Kidney epithelial cell (primary cell): ENCODE measurements at regions not wholly inside any gene's neighbourhood (a gene's known extent, or its start where the extent isn't known, plus 50 kb on each side); places are given as distances from the start of the nearest gene placed in this dataset.
"Not testable (repeated sequence)": the region's sequence is repeated elsewhere in the genome, so short reads cannot be mapped to it uniquely, and the experiment has no call there.

Experiments used
- DNase-seq: peaks from one replicate; pipeline ENCODE4 v3.0.0-alpha.2; 2010; ENCODE audit warnings: low read depth
- H3K27me3 ChIP-seq: 2 replicates; pipeline ENCODE4 v1.6.0; 2011; ENCODE audit warnings: low read length; ENCODE audit not compliant: control insufficient read depth, insufficient read depth
- H3K36me3 ChIP-seq: 2 replicates; pipeline ENCODE4 v1.5.1; 2011; ENCODE audit warnings: low read length; ENCODE audit not compliant: control insufficient read depth, insufficient read depth
- H3K4me3 ChIP-seq: 2 replicates; pipeline ENCODE4 v1.5.1; 2011; ENCODE audit warnings: low read depth, mild to moderate bottlenecking, control low read depth, low read length
- TF ChIP-seq, protein P1 (sequence below): IDR thresholded peaks from 2 replicates; pipeline ENCODE4 v1.5.1; 2011; ENCODE audit warnings: mild to moderate bottlenecking, moderate library complexity, low read length, control low read depth, inconsistent platforms; ENCODE audit not compliant: insufficient read depth, poor library complexity, severe bottlenecking

DNA sequence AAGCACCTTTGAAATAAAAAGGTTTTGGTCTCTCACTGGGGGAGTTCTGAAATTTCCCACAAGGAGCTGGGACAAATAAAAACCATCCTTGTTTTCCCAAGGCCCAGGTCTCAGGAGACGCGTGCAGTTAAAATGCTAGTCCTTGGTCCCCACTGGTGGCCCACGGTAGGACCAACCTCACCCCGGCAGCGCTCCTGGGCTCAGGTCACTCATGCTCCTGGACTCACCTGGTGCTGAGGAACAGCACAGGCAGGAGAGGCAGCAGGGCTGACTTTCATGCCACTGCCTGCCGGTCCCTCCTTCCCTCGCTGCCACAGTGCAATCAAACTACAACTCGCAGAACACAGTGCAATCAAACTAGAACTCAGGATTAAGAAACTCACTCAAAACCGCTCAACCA lies 356.8 kb upstream of the CCDC179 start:
- TF ChIP-seq, protein P1, sequence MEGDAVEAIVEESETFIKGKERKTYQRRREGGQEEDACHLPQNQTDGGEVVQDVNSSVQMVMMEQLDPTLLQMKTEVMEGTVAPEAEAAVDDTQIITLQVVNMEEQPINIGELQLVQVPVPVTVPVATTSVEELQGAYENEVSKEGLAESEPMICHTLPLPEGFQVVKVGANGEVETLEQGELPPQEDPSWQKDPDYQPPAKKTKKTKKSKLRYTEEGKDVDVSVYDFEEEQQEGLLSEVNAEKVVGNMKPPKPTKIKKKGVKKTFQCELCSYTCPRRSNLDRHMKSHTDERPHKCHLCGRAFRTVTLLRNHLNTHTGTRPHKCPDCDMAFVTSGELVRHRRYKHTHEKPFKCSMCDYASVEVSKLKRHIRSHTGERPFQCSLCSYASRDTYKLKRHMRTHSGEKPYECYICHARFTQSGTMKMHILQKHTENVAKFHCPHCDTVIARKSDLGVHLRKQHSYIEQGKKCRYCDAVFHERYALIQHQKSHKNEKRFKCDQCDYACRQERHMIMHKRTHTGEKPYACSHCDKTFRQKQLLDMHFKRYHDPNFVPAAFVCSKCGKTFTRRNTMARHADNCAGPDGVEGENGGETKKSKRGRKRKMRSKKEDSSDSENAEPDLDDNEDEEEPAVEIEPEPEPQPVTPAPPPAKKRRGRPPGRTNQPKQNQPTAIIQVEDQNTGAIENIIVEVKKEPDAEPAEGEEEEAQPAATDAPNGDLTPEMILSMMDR, result no peak
- DNase-seq, result no peak
- Histone ChIP-seq H3K4me3 (no peak overlapping the region), H3K27me3 (no peaks in the 10 kb centered on the region), H3K36me3 (no peaks in the 10 kb centered on the region)

DNA sequence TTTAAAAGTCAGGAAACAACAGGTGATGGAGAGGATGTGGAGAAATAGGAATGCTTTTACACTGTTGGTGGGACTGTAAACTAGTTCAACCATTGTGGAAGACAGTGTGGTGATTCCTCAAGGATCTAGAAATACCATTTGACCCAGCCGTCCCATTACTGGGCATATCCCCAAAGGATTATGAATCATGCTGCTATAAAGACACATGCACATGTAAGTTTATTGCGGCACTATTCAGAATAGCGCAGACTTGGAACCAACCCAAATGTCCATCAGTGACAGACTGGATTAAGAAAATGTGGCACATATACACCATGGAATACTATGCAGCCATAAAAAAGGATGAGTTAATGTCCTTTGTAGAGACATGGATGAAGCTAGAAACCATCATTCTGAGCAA lies 359.8 kb upstream of the CCDC179 start:
- H3K4me3 ChIP-seq, H3K36me3 ChIP-seq, H3K27me3 ChIP-seq, DNase-seq: not testable (repeated sequence)

DNA sequence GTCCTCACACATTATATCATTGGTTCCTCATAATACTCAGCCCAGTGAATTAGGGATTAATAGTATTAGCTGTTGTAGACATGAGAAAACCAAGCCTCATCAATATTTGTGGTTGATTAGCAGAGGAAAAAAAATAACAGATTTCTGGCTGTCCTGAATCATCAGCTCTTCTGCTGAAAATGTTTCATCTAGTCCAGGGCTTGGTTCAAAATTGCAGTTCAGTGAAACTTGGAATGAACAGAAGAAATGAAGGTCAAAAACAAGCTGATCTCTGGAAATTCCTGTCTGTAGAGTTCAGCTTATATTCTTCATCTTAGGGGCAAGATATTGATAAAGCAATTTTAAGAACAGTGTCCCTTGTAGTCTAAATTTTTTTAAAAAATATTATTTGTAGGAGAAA lies 361.1 kb upstream of the CCDC179 start:
- no peak for DNase-seq
- H3K36me3 ChIP-seq, result no peaks in the 10 kb centered on the region
- no peaks in the 10 kb centered on the region for H3K27me3 ChIP-seq
- no peak overlapping the region for H3K4me3 ChIP-seq
- TF ChIP-seq, protein P1, result no peak

DNA sequence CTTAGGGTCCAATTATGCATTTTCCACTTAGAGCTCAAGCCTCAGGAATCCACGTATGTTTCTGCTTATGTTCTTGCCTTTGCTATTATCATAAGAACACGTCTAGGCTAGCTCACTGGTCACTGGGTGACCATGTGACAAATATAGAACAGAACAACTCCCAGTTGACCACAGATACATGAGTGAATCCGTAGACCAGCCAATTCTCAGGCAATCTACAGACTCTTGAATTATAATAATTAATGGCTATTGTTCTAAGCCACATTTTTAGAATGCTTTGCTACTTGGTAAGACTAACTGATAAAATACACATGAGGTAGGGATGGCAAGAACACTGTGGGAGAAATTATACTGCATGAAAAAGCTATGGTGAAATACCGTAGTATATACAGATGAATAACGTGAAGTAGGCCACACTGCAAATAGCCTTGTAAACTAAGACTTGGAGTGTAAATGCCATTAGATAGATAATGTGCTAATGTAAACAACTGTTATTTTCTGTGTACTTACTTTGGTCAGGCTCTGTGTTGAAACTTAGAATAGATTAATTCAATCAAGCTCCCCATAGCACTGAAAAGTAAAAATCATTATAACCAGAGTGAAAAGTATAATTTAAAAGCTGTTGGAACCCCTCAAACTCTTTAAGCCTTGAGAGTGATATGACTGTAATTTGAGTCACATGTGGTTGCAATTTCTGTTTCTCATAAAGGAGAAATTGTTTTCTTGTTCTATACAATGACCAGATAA lies 366.2 kb upstream of the CCDC179 start:
- TF ChIP-seq, protein P1, result no peak
- Histone ChIP-seq H3K27me3 (no peaks in the 10 kb centered on the region), H3K4me3 (no peak overlapping the region), H3K36me3 (no peaks in the 10 kb centered on the region)
- no peak for DNase-seq

DNA sequence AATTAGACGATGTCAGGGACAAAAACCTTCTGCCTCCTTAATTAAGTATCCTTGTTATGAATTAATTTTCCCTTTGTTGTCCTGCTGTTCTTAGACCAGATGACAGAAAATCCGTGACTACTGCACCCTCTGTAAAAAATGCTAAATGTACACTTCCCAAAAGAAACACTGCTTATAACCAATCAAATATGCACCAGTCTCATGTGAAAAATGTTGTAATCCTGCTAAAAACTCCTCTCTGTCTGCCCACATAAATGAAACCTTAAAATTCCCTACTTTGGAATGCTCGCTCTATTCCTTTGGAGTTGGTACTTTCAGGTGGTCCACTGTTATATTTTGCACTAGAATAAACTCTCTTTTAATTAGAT lies 366.8 kb upstream of the CCDC179 start:
- no peaks in the 10 kb centered on the region for H3K36me3 ChIP-seq
- DNase-seq, result no peak
- H3K4me3 ChIP-seq, result no peak overlapping the region
- TF ChIP-seq, protein P1, result no peak
- no peaks in the 10 kb centered on the region for H3K27me3 ChIP-seq

DNA sequence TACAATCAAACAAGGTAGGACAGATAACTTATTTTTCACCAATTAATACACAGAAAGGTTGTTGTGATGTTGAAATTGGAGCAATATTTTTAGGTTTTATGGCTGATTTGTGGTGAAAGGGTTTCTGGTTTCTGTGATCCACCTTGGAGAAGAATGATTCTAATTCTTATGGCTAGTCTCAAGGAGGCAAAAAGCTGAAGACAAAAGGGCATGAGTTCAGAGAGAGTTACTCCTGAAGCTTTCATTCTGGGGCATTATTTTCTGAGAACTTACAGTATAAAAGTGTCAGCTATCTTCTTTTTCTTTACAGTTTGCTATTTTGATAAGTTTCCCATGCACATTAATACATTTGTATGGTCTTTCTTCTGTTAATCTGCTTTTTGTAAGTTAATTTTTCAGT lies 372.4 kb upstream of the CCDC179 start:
- Histone ChIP-seq H3K4me3 (no peak overlapping the region), H3K36me3 (no peaks in the 10 kb centered on the region), H3K27me3 (no peaks in the 10 kb centered on the region)
- TF ChIP-seq, protein P1, result no peak
- DNase-seq, result no peak
